ENCODE measurements at regions not wholly inside any gene's neighbourhood (a gene's known extent, or its start where the extent isn't known, plus 50 kb on each side); places are given as distances from the start of the nearest gene placed in this dataset.
"Not testable (repeated sequence)": the region's sequence is repeated elsewhere in the genome, so short reads cannot be mapped to it uniquely, and the experiment has no call there.

- no peak for DNase-seq
Observed at GRCh38 chr7:131845573-131846314, 289.3 kb upstream of the PODXL start.

- DNase-seq = no peak
Observed at GRCh38 chr7:131844369-131844768, 287.9 kb upstream of the PODXL start.

GRCh38 chr7:131843898-131844331, 287.5 kb upstream of the PODXL start:
- no peak for DNase-seq

- no peak for DNase-seq
Observed at GRCh38 chr7:131839967-131840690, 283.7 kb upstream of the PODXL start.

- no peak for DNase-seq
Observed at GRCh38 chr7:131836733-131837132, 280.3 kb upstream of the PODXL start.

GRCh38 chr7:131835141-131835540, 278.7 kb upstream of the PODXL start:
- DNase-seq = no peak

- DNase-seq = no peak
Observed at GRCh38 chr7:131830681-131831080, 274.3 kb upstream of the PODXL start.

- no peak for DNase-seq
Observed at GRCh38 chr7:131829947-131830558, 273.6 kb upstream of the PODXL start.

GRCh38 chr7:131827421-131827820, 271.0 kb upstream of the PODXL start:
- no peak for DNase-seq

- DNase-seq = no peak
Observed at GRCh38 chr7:131826960-131827359, 270.5 kb upstream of the PODXL start.

GRCh38 chr7:131823961-131824440, 267.6 kb upstream of the PODXL start:
- DNase-seq = not testable (repeated sequence)

- no peak for DNase-seq
Observed at GRCh38 chr7:131819891-131820290, 263.5 kb upstream of the PODXL start.

- no peak for DNase-seq
Observed at GRCh38 chr7:131816391-131817007, 260.1 kb upstream of the PODXL start.

GRCh38 chr7:131808736-131809135, 252.3 kb upstream of the PODXL start:
- no peak for DNase-seq

- not testable (repeated sequence) for DNase-seq
Observed at GRCh38 chr7:131808156-131808555, 251.7 kb upstream of the PODXL start.

GRCh38 chr7:131803816-131804215, 247.4 kb upstream of the PODXL start:
- no peak for DNase-seq

GRCh38 chr7:131802195-131802864, 245.9 kb upstream of the PODXL start:
- no peak for DNase-seq

GRCh38 chr7:131800531-131800930, 244.1 kb upstream of the PODXL start:
- no peak for DNase-seq

- DNase-seq = no peak
Observed at GRCh38 chr7:131800008-131800407, 243.6 kb upstream of the PODXL start.

GRCh38 chr7:131797841-131798240, 241.4 kb upstream of the PODXL start:
- DNase-seq = no peak

GRCh38 chr7:131795400-131795799, 239.0 kb upstream of the PODXL start:
- DNase-seq = no peak

- no peak for DNase-seq
Observed at GRCh38 chr7:131792311-131792710, 235.9 kb upstream of the PODXL start.

- DNase-seq = no peak
Observed at GRCh38 chr7:131787101-131787500, 230.7 kb upstream of the PODXL start.
